H9 (cell line): ENCODE measurements at regions not wholly inside any gene's neighbourhood (a gene's known extent, or its start where the extent isn't known, plus 50 kb on each side); places are given as distances from the start of the nearest gene placed in this dataset.

Source experiments
- DNase-seq: peaks from one replicate; pipeline ENCODE4 v3.0.0-alpha.2; 2017
- H2AFZ ChIP-seq: one replicate; pipeline ENCODE4 v1.6.1; 2013; ENCODE audit warnings: mild to moderate bottlenecking, low read length, control low read depth, moderate library complexity
- H2AK5ac ChIP-seq: 2 replicates; pipeline ENCODE4 v1.6.1; 2013; ENCODE audit warnings: low read length, control low read depth, mixed read lengths; ENCODE audit not compliant: insufficient read length
- H2BK120ac ChIP-seq: one replicate; pipeline ENCODE4 v1.6.1; 2013; ENCODE audit warnings: low read depth, mild to moderate bottlenecking, low read length, control low read depth, inconsistent platforms; ENCODE audit not compliant: poor library complexity, severe bottlenecking
- H2BK12ac ChIP-seq: 2 replicates; pipeline ENCODE4 v1.6.1; 2013; ENCODE audit warnings: low read length, control low read depth, mixed read lengths, low read depth; ENCODE audit not compliant: insufficient read length
- H2BK15ac ChIP-seq: 2 replicates; pipeline ENCODE4 v1.6.1; 2013; ENCODE audit warnings: low read depth, low read length, control low read depth
- H2BK20ac ChIP-seq: one replicate; pipeline ENCODE4 v1.6.1; 2013; ENCODE audit warnings: low read depth, mild to moderate bottlenecking, low read length, control low read depth, inconsistent platforms; ENCODE audit not compliant: poor library complexity, severe bottlenecking
- H2BK5ac ChIP-seq: 2 replicates; pipeline ENCODE4 v1.6.1; 2013; ENCODE audit warnings: low read length, control low read depth, mixed read lengths; ENCODE audit not compliant: insufficient read length
- H3K14ac ChIP-seq: 2 replicates; pipeline ENCODE4 v1.6.1; 2013; ENCODE audit warnings: low read length, control low read depth; ENCODE audit not compliant: insufficient read depth
- H3K18ac ChIP-seq: 2 replicates; pipeline ENCODE4 v1.6.1; 2013; ENCODE audit warnings: low read depth, mild to moderate bottlenecking, mixed read lengths, low read length, control low read depth; ENCODE audit not compliant: insufficient read length
- H3K23ac ChIP-seq: 2 replicates; pipeline ENCODE4 v1.6.1; 2013; ENCODE audit warnings: low read length, control low read depth, mixed read lengths, low read depth; ENCODE audit not compliant: insufficient read length
- H3K23me2 ChIP-seq: 2 replicates; pipeline ENCODE4 v1.6.1; 2013; ENCODE audit warnings: low read depth, mild to moderate bottlenecking, mixed read lengths, low read length, control low read depth; ENCODE audit not compliant: insufficient read length, poor library complexity, severe bottlenecking
- H3K27ac ChIP-seq: 2 replicates; pipeline ENCODE4 v1.5.1; 2013; ENCODE audit warnings: low read length, control low read depth, mixed read lengths, low read depth; ENCODE audit not compliant: insufficient read length
- H3K27me3 ChIP-seq: 2 replicates; pipeline ENCODE4 v1.6.1; 2013; ENCODE audit warnings: low read length, control low read depth, inconsistent platforms; ENCODE audit not compliant: insufficient read depth
- H3K4ac ChIP-seq: 2 replicates; pipeline ENCODE4 v1.6.1; 2013; ENCODE audit warnings: low read depth, mild to moderate bottlenecking, control low read depth, inconsistent platforms, low read length, moderate library complexity
- H3K4me1 ChIP-seq: 2 replicates; pipeline ENCODE4 v1.6.1; 2013; ENCODE audit warnings: low read length, control low read depth, inconsistent platforms; ENCODE audit not compliant: insufficient read depth
- H3K4me2 ChIP-seq: 2 replicates; pipeline ENCODE4 v1.6.1; 2013; ENCODE audit warnings: low read length, control low read depth, mixed read lengths; ENCODE audit not compliant: insufficient read length, insufficient read depth
- H3K56ac ChIP-seq: 2 replicates; pipeline ENCODE4 v1.6.1; 2013; ENCODE audit warnings: low read depth, mild to moderate bottlenecking, mixed read lengths, low read length, control low read depth; ENCODE audit not compliant: insufficient read length
- H3K79me1 ChIP-seq: 2 replicates; pipeline ENCODE4 v1.6.1; 2013; ENCODE audit warnings: low read depth, mild to moderate bottlenecking, moderate library complexity, low read length, control low read depth, inconsistent platforms; ENCODE audit not compliant: insufficient read depth, poor library complexity, severe bottlenecking
- H3K79me2 ChIP-seq: 2 replicates; pipeline ENCODE4 v1.6.1; 2013; ENCODE audit warnings: low read length, control low read depth, inconsistent platforms; ENCODE audit not compliant: insufficient read depth
- H3K9ac ChIP-seq: 2 replicates; pipeline ENCODE4 v1.6.1; 2013; ENCODE audit warnings: low read length, control low read depth, mixed read lengths; ENCODE audit not compliant: insufficient read length; ENCODE audit errors: extremely low read depth
- H3K9me3 ChIP-seq: one replicate; pipeline ENCODE4 v1.6.1; 2013; ENCODE audit warnings: low read depth, low read length, inconsistent platforms; ENCODE audit not compliant: control insufficient read depth
- H3T11ph ChIP-seq: one replicate; pipeline ENCODE4 v1.6.1; 2013; ENCODE audit warnings: mild to moderate bottlenecking, low read length, control low read depth, inconsistent platforms
- H4K20me1 ChIP-seq: one replicate; pipeline ENCODE4 v1.6.1; 2013; ENCODE audit not compliant: control insufficient read depth, insufficient read length, insufficient read depth
- H4K5ac ChIP-seq: 2 replicates; pipeline ENCODE4 v1.6.1; 2013; ENCODE audit warnings: low read depth, mild to moderate bottlenecking, mixed read lengths, low read length, control low read depth; ENCODE audit not compliant: insufficient read length
- H4K8ac ChIP-seq: replicated peaks from 2 replicates; pipeline ENCODE4 v1.6.1; 2013; ENCODE audit warnings: low read length, control low read depth, mixed read lengths, low read depth; ENCODE audit not compliant: insufficient read length
- H4K91ac ChIP-seq: 2 replicates; pipeline ENCODE4 v1.6.1; 2013; ENCODE audit warnings: low read depth, mild to moderate bottlenecking, moderate library complexity, mixed read lengths, low read length, control low read depth; ENCODE audit not compliant: insufficient read length
- H3K27ac Mint-ChIP-seq, 3 experiments: 2 replicates in 2 of 3; 3 replicates in 1 of 3; pipeline ENCODE4 v1.8.0; 2020 to 2021; ENCODE audit warnings: mixed read lengths in 3 of 3, mild to moderate bottlenecking in 1 of 3, moderate library complexity in 1 of 3
- H3K27me3 Mint-ChIP-seq: 2 replicates; pipeline ENCODE4 v1.8.0; 2021; ENCODE audit warnings: low read depth, mild to moderate bottlenecking, moderate library complexity, mixed read lengths
- H3K36me3 Mint-ChIP-seq, 3 experiments: 2 replicates in 2 of 3; 3 replicates in 1 of 3; pipeline ENCODE4 v1.8.0; 2020 to 2021; ENCODE audit warnings: low read depth in 3 of 3, mixed read lengths in 3 of 3; ENCODE audit not compliant: insufficient read depth in 1 of 3
- H3K4me1 Mint-ChIP-seq, 2 experiments: 2 replicates each; pipeline ENCODE4 v1.8.0; 2020; ENCODE audit warnings: mixed read lengths in 2 of 2
- H3K4me3 Mint-ChIP-seq, 2 experiments: 2 replicates in 1 of 2; 3 replicates in 1 of 2; pipeline ENCODE4 v1.8.0; 2020 to 2021; ENCODE audit warnings: mild to moderate bottlenecking in 2 of 2, mixed read lengths in 2 of 2, moderate library complexity in 1 of 2
- H3K9me3 Mint-ChIP-seq, 2 experiments: 2 replicates in 1 of 2; 3 replicates in 1 of 2; pipeline ENCODE4 v1.8.0; 2020; ENCODE audit warnings: mild to moderate bottlenecking in 2 of 2, mixed read lengths in 2 of 2, moderate library complexity in 1 of 2
- WGBS: extraction: QIAGEN DNeasy Blood & Tissue Kit; methylation state at CpG from one replicate; pipeline ENCODE4 v1.1.7; 2013; ENCODE audit warnings: missing lambda C conversion rate, low lambda C conversion rate, mixed read lengths; ENCODE audit not compliant: insufficient read length; ENCODE audit errors: extremely low coverage; 5-methylcytosine and 5-hydroxymethylcytosine counted together
- TF ChIP-seq, protein P1 (sequence below): fragments of 200-600 bp; sonication (generic); conservative IDR thresholded peaks from 3 replicates; pipeline ENCODE4 v1.8.0; 2021; ENCODE audit warnings: antibody characterized with exemption, mild to moderate bottlenecking

DNA sequence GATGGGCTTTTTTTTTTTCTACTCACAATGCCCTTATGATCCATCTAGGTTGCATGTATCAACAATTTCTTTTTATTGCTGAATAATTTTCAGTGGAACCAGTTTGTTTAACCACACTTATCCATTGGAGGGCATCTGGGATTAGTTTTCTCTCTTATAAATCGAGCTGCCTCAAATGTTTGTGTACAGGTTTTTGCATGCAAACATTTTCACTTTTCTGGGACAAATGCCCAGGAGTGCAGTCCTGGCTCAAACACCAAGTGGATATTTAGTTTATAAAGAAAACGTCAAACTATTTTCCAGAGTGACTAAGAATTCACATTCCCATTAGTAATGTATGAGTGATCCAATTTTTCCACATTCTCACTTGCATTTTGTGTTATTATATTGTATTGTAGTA lies 313.4 kb downstream of the CXCL12 start:
- H3K14ac ChIP-seq, result no peak overlapping the region
- no peak overlapping the region for H2BK120ac ChIP-seq
- Mint-ChIP-seq H3K4me1 (peaks cover 0 to 3% of the 10 kb centered on the region in 2 experiments; a peak in 1 of 4 replicates), H3K27ac (no peak overlapping the region), H3K4me3 (no peak overlapping the region), H3K27me3 (no peaks in the 10 kb centered on the region), H3K9me3 (peaks cover under 1 to 9% of the 10 kb centered on the region in 2 experiments; a peak in 3 of 5 replicates), H3K36me3 (peaks cover 0 to 3% (median under 1%) of the 10 kb centered on the region in 3 experiments; a peak in 1 of 7 replicates)
- no peak overlapping the region for H2AK5ac ChIP-seq
- no peak overlapping the region for H3K23ac ChIP-seq
- H2BK5ac ChIP-seq, result no peak overlapping the region
- DNase-seq, result no peak
- H4K5ac ChIP-seq, result no peak overlapping the region
- H3K79me1 ChIP-seq, result no peaks in the 10 kb centered on the region
- no peak overlapping the region for H3K9ac ChIP-seq
- no peak overlapping the region for H4K8ac ChIP-seq
- no peak overlapping the region for H2AFZ ChIP-seq
- no peak overlapping the region for H3K4ac ChIP-seq
- no peak overlapping the region for H3K18ac ChIP-seq
- H3K27me3 ChIP-seq, result no peaks in the 10 kb centered on the region
- H3K56ac ChIP-seq, result no peak overlapping the region
- TF ChIP-seq, protein P1, sequence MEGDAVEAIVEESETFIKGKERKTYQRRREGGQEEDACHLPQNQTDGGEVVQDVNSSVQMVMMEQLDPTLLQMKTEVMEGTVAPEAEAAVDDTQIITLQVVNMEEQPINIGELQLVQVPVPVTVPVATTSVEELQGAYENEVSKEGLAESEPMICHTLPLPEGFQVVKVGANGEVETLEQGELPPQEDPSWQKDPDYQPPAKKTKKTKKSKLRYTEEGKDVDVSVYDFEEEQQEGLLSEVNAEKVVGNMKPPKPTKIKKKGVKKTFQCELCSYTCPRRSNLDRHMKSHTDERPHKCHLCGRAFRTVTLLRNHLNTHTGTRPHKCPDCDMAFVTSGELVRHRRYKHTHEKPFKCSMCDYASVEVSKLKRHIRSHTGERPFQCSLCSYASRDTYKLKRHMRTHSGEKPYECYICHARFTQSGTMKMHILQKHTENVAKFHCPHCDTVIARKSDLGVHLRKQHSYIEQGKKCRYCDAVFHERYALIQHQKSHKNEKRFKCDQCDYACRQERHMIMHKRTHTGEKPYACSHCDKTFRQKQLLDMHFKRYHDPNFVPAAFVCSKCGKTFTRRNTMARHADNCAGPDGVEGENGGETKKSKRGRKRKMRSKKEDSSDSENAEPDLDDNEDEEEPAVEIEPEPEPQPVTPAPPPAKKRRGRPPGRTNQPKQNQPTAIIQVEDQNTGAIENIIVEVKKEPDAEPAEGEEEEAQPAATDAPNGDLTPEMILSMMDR, result no peak
- no peaks in the 10 kb centered on the region for H3K4me1 ChIP-seq
- WGBS, result no CpG with 5 or more reads among the region's 2 CpGs
- H3K27ac ChIP-seq, result no peak overlapping the region
- H3K9me3 ChIP-seq, result no peaks in the 10 kb centered on the region
- H3K4me2 ChIP-seq, result no peak overlapping the region
- no peak overlapping the region for H2BK12ac ChIP-seq
- no peaks in the 10 kb centered on the region for H4K20me1 ChIP-seq
- H2BK20ac ChIP-seq, result no peak overlapping the region
- no peak overlapping the region for H2BK15ac ChIP-seq
- no peaks in the 10 kb centered on the region for H3K23me2 ChIP-seq
- no peak overlapping the region for H4K91ac ChIP-seq
- H3K79me2 ChIP-seq, result no peaks in the 10 kb centered on the region
- no peak overlapping the region for H3T11ph ChIP-seq
